ENCODE measurements at regions not wholly inside any gene's neighbourhood (a gene's known extent, or its start where the extent isn't known, plus 50 kb on each side); places are given as distances from the start of the nearest gene placed in this dataset.

GRCh38 chr4:8761824-8762205 lies 109.8 kb downstream of the HMX1 start (continued):
- TF ChIP-seq RAD21 (IDR thresholded peaks at IDR 0.05 in 1 of 2, conservative IDR thresholded peaks at IDR 0.05 in 1 of 2; ENCODE audit: low read depth in 2 of 2, low read length in 2 of 2) (no peak), YY1 (IDR thresholded peaks at IDR 0.05; ENCODE audit: low read depth, low read length) (no peak), ZNF274 (IDR thresholded peaks at IDR 0.05; ENCODE audit: borderline replicate concordance, extremely low read depth, low read length) (no peak), CHD1 (IDR thresholded peaks at IDR 0.05; ENCODE audit: low read depth, low read length) (no peak), HDAC2 (IDR thresholded peaks at IDR 0.05; ENCODE audit: borderline replicate concordance in 1 of 2, low read depth in 2 of 2, low read length in 2 of 2) (no peak), JUN (IDR thresholded peaks at IDR 0.05; ENCODE audit: low read depth, low read length) (no peak), TEAD4 (IDR thresholded peaks at IDR 0.05; ENCODE audit: low read depth, low read length) (no peak), TBP (IDR thresholded peaks at IDR 0.05; ENCODE audit: low read depth, low read length) (no peak), RFX5 (IDR thresholded peaks at IDR 0.05; ENCODE audit: borderline replicate concordance, low read depth, low read length) (no peak)

Measured in H1 (cell line).